Loucy (cell line): ENCODE measurements at regions not wholly inside any gene's neighbourhood (a gene's known extent, or its start where the extent isn't known, plus 50 kb on each side); places are given as distances from the start of the nearest gene placed in this dataset.

Source experiments
- H2AFZ ChIP-seq: fragments of 200-600 bp; sonication (generic); 2 replicates; pipeline ENCODE4 v1.6.0; 2016; ENCODE audit warnings: antibody characterized with exemption, mild to moderate bottlenecking, low read length, moderate library complexity
- H3F3A ChIP-seq: fragments of 200-600 bp; 2 replicates; pipeline ENCODE4 v1.6.0; 2016; ENCODE audit warnings: antibody characterized with exemption, low read depth, mild to moderate bottlenecking
- H3K27me3 ChIP-seq: fragments of 200-600 bp; sonication (generic); 2 replicates; pipeline ENCODE4 v1.6.1; 2014; ENCODE audit warnings: low read length, mild to moderate bottlenecking; ENCODE audit not compliant: insufficient read depth, poor library complexity, severe bottlenecking
- H3K36me3 ChIP-seq: fragments of 200-600 bp; sonication (generic); 2 replicates; pipeline ENCODE4 v1.6.1; 2016; ENCODE audit warnings: low read length; ENCODE audit not compliant: insufficient read depth
- H3K4me1 ChIP-seq: fragments of 200-600 bp; sonication (generic); 2 replicates; pipeline ENCODE4 v1.5.1; 2014; ENCODE audit warnings: low read length, mild to moderate bottlenecking; ENCODE audit not compliant: insufficient read depth, poor library complexity, severe bottlenecking
- H3K4me2 ChIP-seq: fragments of 200-600 bp; sonication (generic); 2 replicates; pipeline ENCODE4 v1.6.0; 2014; ENCODE audit warnings: antibody characterized with exemption, low read length, low read depth, mild to moderate bottlenecking; ENCODE audit not compliant: poor library complexity, severe bottlenecking
- H3K4me3 ChIP-seq: fragments of 200-600 bp; sonication (generic); 2 replicates; pipeline ENCODE4 v1.5.1; 2014; ENCODE audit warnings: low read length, mild to moderate bottlenecking, mixed read lengths; ENCODE audit not compliant: poor library complexity, severe bottlenecking
- H3K79me2 ChIP-seq: fragments of 200-600 bp; sonication (generic); 2 replicates; pipeline ENCODE4 v1.6.1; 2014; ENCODE audit warnings: low read length; ENCODE audit not compliant: insufficient read depth
- H3K9ac ChIP-seq: fragments of 200-600 bp; sonication (generic); 2 replicates; pipeline ENCODE4 v1.6.0; 2014; ENCODE audit warnings: mild to moderate bottlenecking, low read depth, low read length, moderate library complexity; ENCODE audit not compliant: poor library complexity, severe bottlenecking
- H3K9me2 ChIP-seq: fragments of 200-600 bp; sonication (generic); replicated peaks from 2 replicates; pipeline ENCODE4 v1.6.1; 2016; ENCODE audit warnings: low read depth, low read length, mixed read lengths
- H3K9me3 ChIP-seq: fragments of 200-600 bp; sonication (generic); 2 replicates; pipeline ENCODE4 v1.6.1; 2014; ENCODE audit warnings: mild to moderate bottlenecking, antibody characterized with exemption, low read length, low read depth; ENCODE audit not compliant: insufficient read depth
- H4K20me1 ChIP-seq: fragments of 200-600 bp; sonication (generic); 2 replicates; pipeline ENCODE4 v1.6.0; 2014; ENCODE audit warnings: antibody characterized with exemption, low read length, mild to moderate bottlenecking; ENCODE audit not compliant: insufficient read depth, poor library complexity, severe bottlenecking
- CTCF ChIP-seq: fragments of 200-600 bp; sonication (generic); conservative IDR thresholded peaks from 2 replicates; pipeline ENCODE4 v1.5.1; 2014; ENCODE audit warnings: mild to moderate bottlenecking, antibody characterized with exemption, low read length
- EZH2phosphoT487 ChIP-seq: fragments of 200-600 bp; IDR thresholded peaks from 2 replicates; pipeline ENCODE4 v1.6.1; 2018; ENCODE audit warnings: antibody characterized with exemption, mild to moderate bottlenecking, moderate library complexity, borderline replicate concordance

GRCh38 chr5:35303152-35303551, 72.9 kb upstream of the PRLR start:
- H3K4me2 ChIP-seq = no peak overlapping the region

GRCh38 chr5:35302544-35302943, 72.3 kb upstream of the PRLR start:
- TF ChIP-seq EZH2phosphoT487 (no peak), CTCF (no peak)
- no peaks in the 10 kb centered on the region for H3K9me3 ChIP-seq
- no peak overlapping the region for H3K4me2 ChIP-seq
- H2AFZ ChIP-seq = no peak overlapping the region
- no peak overlapping the region for H3K9ac ChIP-seq
- H3K36me3 ChIP-seq = no peaks in the 10 kb centered on the region
- H3K4me1 ChIP-seq = no peaks in the 10 kb centered on the region
- no peaks in the 10 kb centered on the region for H3K27me3 ChIP-seq
- H3K4me3 ChIP-seq = no peak overlapping the region
- H4K20me1 ChIP-seq = no peaks in the 10 kb centered on the region
- H3K9me2 ChIP-seq = no peaks in the 10 kb centered on the region
- no peaks in the 10 kb centered on the region for H3K79me2 ChIP-seq
- H3F3A ChIP-seq = no peaks in the 10 kb centered on the region

More at GRCh38 chr5:35303152-35303551, 72.9 kb upstream of the PRLR start:
- peaks cover under 1% of the 10 kb centered on the region for H3K4me1 ChIP-seq
- no peak overlapping the region for H3K9ac ChIP-seq
- H3K9me2 ChIP-seq = no peaks in the 10 kb centered on the region
- H2AFZ ChIP-seq = no peak overlapping the region
- no peak overlapping the region for H3K4me3 ChIP-seq
- no peaks in the 10 kb centered on the region for H3K9me3 ChIP-seq
- H3K79me2 ChIP-seq = no peaks in the 10 kb centered on the region
- no peaks in the 10 kb centered on the region for H3K36me3 ChIP-seq
- H3F3A ChIP-seq = no peaks in the 10 kb centered on the region
- no peaks in the 10 kb centered on the region for H3K27me3 ChIP-seq
- TF ChIP-seq CTCF (no peak), EZH2phosphoT487 (no peak)
- no peaks in the 10 kb centered on the region for H4K20me1 ChIP-seq

GRCh38 chr5:35297755-35298154, 67.5 kb upstream of the PRLR start:
- Histone ChIP-seq H3K79me2 (no peaks in the 10 kb centered on the region), H4K20me1 (no peaks in the 10 kb centered on the region), H3K4me1 (peaks cover 10% of the 10 kb centered on the region), H3K36me3 (no peaks in the 10 kb centered on the region), H3K9me2 (no peaks in the 10 kb centered on the region), H2AFZ (no peak overlapping the region), H3K4me2 (no peak overlapping the region), H3K4me3 (no peak overlapping the region), H3K9ac (no peak overlapping the region), H3K9me3 (no peaks in the 10 kb centered on the region), H3F3A (no peaks in the 10 kb centered on the region), H3K27me3 (no peaks in the 10 kb centered on the region)
- TF ChIP-seq EZH2phosphoT487 = no peak
- TF ChIP-seq CTCF = no peak
